ENCODE measurements at regions not wholly inside any gene's neighbourhood (a gene's known extent, or its start where the extent isn't known, plus 50 kb on each side); places are given as distances from the start of the nearest gene placed in this dataset.

DNA sequence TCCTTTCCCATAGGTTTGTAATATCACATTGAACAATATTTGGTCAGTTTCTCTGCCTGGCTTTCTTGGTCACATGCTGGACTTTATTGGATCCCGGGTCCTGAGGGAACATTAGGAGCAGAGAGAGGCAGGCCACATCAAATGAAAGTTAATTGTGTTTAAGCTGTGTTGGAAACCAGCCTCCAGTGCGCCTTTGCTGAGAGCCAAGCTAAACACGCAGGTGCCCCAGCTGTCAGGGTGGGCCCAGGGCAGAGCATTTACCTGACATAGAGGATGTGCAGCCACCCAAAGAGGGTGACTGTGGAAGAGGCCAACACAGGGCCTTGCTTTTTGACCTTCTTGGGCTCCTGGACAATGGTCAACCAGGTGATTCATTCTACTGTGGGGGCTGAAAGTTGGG is 149.3 kb downstream of the EBLN2 start (continued):
- TF ChIP-seq ZBTB43 (CRISPR knock-in tag; IDR thresholded peaks at IDR 0.05): no peak
- no peak for TF ChIP-seq TEAD1 (CRISPR knock-in tag; IDR thresholded peaks at IDR 0.05)
- TF ChIP-seq, protein P1, sequence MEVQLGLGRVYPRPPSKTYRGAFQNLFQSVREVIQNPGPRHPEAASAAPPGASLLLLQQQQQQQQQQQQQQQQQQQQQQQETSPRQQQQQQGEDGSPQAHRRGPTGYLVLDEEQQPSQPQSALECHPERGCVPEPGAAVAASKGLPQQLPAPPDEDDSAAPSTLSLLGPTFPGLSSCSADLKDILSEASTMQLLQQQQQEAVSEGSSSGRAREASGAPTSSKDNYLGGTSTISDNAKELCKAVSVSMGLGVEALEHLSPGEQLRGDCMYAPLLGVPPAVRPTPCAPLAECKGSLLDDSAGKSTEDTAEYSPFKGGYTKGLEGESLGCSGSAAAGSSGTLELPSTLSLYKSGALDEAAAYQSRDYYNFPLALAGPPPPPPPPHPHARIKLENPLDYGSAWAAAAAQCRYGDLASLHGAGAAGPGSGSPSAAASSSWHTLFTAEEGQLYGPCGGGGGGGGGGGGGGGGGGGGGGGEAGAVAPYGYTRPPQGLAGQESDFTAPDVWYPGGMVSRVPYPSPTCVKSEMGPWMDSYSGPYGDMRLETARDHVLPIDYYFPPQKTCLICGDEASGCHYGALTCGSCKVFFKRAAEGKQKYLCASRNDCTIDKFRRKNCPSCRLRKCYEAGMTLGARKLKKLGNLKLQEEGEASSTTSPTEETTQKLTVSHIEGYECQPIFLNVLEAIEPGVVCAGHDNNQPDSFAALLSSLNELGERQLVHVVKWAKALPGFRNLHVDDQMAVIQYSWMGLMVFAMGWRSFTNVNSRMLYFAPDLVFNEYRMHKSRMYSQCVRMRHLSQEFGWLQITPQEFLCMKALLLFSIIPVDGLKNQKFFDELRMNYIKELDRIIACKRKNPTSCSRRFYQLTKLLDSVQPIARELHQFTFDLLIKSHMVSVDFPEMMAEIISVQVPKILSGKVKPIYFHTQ (CRISPR knock-in tag; IDR thresholded peaks at IDR 0.05): no peak
- TF ChIP-seq PREB (CRISPR knock-in tag; IDR thresholded peaks at IDR 0.05; ENCODE audit: borderline replicate concordance): no peak
- TF ChIP-seq, protein P2, sequence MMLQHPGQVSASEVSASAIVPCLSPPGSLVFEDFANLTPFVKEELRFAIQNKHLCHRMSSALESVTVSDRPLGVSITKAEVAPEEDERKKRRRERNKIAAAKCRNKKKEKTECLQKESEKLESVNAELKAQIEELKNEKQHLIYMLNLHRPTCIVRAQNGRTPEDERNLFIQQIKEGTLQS (CRISPR knock-in tag; conservative IDR thresholded peaks at IDR 0.05): no peak
- no peak for TF ChIP-seq HMGXB4 (CRISPR knock-in tag; IDR thresholded peaks at IDR 0.05)
- TF ChIP-seq RELA (CRISPR knock-in tag; IDR thresholded peaks at IDR 0.05; ENCODE audit: borderline replicate concordance): no peak
- no peak for TF ChIP-seq SOX15 (CRISPR knock-in tag; IDR thresholded peaks at IDR 0.05)
- TF ChIP-seq E2F5 (CRISPR knock-in tag; IDR thresholded peaks at IDR 0.05): no peak
- TF ChIP-seq USF2 (CRISPR knock-in tag; IDR thresholded peaks at IDR 0.05): no peak
- TF ChIP-seq GTF2I (CRISPR knock-in tag; conservative IDR thresholded peaks at IDR 0.05): no peak
- TF ChIP-seq, protein P3, sequence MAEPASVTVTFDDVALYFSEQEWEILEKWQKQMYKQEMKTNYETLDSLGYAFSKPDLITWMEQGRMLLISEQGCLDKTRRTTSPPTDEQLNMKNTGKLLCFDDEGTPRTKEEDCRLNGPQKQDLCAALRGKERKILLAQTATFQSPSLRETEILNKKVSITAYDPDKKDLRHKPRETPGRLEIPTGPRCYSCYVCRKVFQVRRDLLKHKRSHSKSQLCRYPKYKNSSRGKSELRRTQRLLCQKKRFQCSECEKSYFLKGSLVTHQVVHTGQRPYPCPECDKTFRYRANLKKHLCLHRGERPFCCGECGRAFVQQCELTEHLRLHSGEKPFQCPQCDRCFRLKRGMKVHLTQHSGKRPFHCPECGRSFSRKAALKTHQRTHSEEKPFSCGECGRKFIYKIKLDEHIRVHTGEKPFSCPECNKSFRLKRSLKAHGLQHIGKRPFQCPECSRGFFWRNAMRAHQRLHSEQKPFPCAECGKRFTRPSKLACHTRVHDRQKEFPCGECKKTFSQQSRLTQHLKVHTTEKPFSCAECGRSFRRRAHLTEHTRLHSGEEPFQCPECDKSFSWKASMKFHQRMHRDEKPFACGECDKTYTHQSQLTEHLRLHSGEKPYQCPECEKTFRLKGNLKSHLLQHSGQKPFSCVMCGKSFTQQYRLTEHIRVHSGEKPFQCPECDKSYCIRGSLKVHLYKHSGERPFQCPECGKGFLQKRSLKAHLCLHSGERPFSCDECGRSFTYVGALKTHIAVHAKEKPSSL (CRISPR knock-in tag; conservative IDR thresholded peaks at IDR 0.05): no peak
- TF ChIP-seq PRRX2 (CRISPR knock-in tag; IDR thresholded peaks at IDR 0.05): no peak
- no peak for TF ChIP-seq IRF2 (CRISPR knock-in tag; IDR thresholded peaks at IDR 0.05; ENCODE audit: borderline replicate concordance, low read depth)
- TF ChIP-seq, protein P4, sequence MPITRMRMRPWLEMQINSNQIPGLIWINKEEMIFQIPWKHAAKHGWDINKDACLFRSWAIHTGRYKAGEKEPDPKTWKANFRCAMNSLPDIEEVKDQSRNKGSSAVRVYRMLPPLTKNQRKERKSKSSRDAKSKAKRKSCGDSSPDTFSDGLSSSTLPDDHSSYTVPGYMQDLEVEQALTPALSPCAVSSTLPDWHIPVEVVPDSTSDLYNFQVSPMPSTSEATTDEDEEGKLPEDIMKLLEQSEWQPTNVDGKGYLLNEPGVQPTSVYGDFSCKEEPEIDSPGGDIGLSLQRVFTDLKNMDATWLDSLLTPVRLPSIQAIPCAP (CRISPR knock-in tag; IDR thresholded peaks at IDR 0.05): no peak

All from WTC11 (cell line).